ENCODE measurements at regions not wholly inside any gene's neighbourhood (a gene's known extent, or its start where the extent isn't known, plus 50 kb on each side); places are given as distances from the start of the nearest gene placed in this dataset.
A peak's percentile ranks its signal among the peaks of the same experiment; 100 is the strongest.

GRCh38 chrX:43317378-43317777 is 338.7 kb upstream of the MAOA start:
- Histone ChIP-seq H3K27ac (no peak overlapping the region), H3K27me3 (replicated peaks) (no peaks in the 10 kb centered on the region), H3K4me3 (ENCODE audit: low read depth, low read length) (no peak overlapping the region), H3K36me3 (replicated peaks) (no peaks in the 10 kb centered on the region)
- TF ChIP-seq, protein P1, sequence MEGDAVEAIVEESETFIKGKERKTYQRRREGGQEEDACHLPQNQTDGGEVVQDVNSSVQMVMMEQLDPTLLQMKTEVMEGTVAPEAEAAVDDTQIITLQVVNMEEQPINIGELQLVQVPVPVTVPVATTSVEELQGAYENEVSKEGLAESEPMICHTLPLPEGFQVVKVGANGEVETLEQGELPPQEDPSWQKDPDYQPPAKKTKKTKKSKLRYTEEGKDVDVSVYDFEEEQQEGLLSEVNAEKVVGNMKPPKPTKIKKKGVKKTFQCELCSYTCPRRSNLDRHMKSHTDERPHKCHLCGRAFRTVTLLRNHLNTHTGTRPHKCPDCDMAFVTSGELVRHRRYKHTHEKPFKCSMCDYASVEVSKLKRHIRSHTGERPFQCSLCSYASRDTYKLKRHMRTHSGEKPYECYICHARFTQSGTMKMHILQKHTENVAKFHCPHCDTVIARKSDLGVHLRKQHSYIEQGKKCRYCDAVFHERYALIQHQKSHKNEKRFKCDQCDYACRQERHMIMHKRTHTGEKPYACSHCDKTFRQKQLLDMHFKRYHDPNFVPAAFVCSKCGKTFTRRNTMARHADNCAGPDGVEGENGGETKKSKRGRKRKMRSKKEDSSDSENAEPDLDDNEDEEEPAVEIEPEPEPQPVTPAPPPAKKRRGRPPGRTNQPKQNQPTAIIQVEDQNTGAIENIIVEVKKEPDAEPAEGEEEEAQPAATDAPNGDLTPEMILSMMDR (IDR thresholded peaks at IDR 0.05; ENCODE audit: low read depth, low read length, missing control alignments), result no peak
- no peak for DNase-seq
- in situ Hi-C loops (cut with HindIII; ENCODE audit: low pct_ligation_motif_present, low sequenced_read_pairs), result no loop called here

- H3K27ac ChIP-seq, result no peak overlapping the region
- no peak overlapping the region for H3K4me3 ChIP-seq (ENCODE audit: low read depth, low read length)
- TF ChIP-seq, protein P1 (IDR thresholded peaks at IDR 0.05; ENCODE audit: low read depth, low read length, missing control alignments), result no peak
- no peak for DNase-seq
- no peaks in the 10 kb centered on the region for H3K27me3 ChIP-seq (replicated peaks)
- no peaks in the 10 kb centered on the region for H3K36me3 ChIP-seq (replicated peaks)
- in situ Hi-C loops (cut with HindIII; ENCODE audit: low pct_ligation_motif_present, low sequenced_read_pairs), result no loop called here
Observed at GRCh38 chrX:43328358-43328946, 327.6 kb upstream of the MAOA start.

GRCh38 chrX:43333543-43333942 is 322.6 kb upstream of the MAOA start:
- H3K27me3 ChIP-seq (replicated peaks), result no peaks in the 10 kb centered on the region

GRCh38 chrX:43345166-43345565 is 310.9 kb upstream of the MAOA start:
- no peak overlapping the region for H3K27ac ChIP-seq
- no peaks in the 10 kb centered on the region for H3K27me3 ChIP-seq (replicated peaks)
- in situ Hi-C loops (cut with HindIII; ENCODE audit: low pct_ligation_motif_present, low sequenced_read_pairs), result no loop called here
- no peaks in the 10 kb centered on the region for H3K36me3 ChIP-seq (replicated peaks)
- no peak overlapping the region for H3K4me3 ChIP-seq (ENCODE audit: low read depth, low read length)
- TF ChIP-seq, protein P1 (IDR thresholded peaks at IDR 0.05; ENCODE audit: low read depth, low read length, missing control alignments), result no peak
- no peak for DNase-seq

More at GRCh38 chrX:43333543-43333942, 322.6 kb upstream of the MAOA start:
- TF ChIP-seq, protein P1 (IDR thresholded peaks at IDR 0.05; ENCODE audit: low read depth, low read length, missing control alignments), result no peak
- Histone ChIP-seq H3K36me3 (replicated peaks) (no peaks in the 10 kb centered on the region), H3K4me3 (ENCODE audit: low read depth, low read length) (no peak overlapping the region), H3K27ac (no peak overlapping the region)
- in situ Hi-C loops (cut with HindIII; ENCODE audit: low pct_ligation_motif_present, low sequenced_read_pairs), result no loop called here
- no peak for DNase-seq

DNA sequence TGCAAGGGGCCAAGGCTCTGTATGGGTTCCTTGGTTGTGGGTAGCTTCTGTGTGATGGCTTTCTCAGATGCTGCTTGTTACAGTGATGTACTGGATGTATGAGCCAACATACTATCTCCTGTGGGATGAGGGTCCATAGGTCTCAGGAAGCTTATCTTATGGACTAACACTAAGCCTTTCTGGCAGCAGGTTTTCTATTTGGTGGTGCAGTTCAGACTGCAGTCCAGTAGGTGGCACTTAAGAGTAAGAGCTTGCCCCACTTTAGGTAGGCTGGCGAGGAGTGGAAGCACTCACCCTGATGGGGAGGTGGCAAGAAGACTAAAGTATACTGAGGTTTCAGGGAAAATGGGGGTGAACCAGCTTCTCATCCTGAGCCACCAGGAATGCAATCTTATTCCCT is 306.7 kb upstream of the MAOA start:
- Histone ChIP-seq H3K4me3 (ENCODE audit: low read depth, low read length) (no peak overlapping the region), H3K27ac (no peak overlapping the region), H3K36me3 (replicated peaks) (no peaks in the 10 kb centered on the region), H3K27me3 (replicated peaks) (no peaks in the 10 kb centered on the region)
- in situ Hi-C loops (cut with HindIII; ENCODE audit: low pct_ligation_motif_present, low sequenced_read_pairs), result no loop called here
- peak; percentile 11 for DNase-seq
- TF ChIP-seq, protein P1 (IDR thresholded peaks at IDR 0.05; ENCODE audit: low read depth, low read length, missing control alignments), result peak; percentile 57

- Histone ChIP-seq H3K36me3 (replicated peaks) (no peaks in the 10 kb centered on the region), H3K4me3 (ENCODE audit: low read depth, low read length) (no peak overlapping the region), H3K27me3 (replicated peaks) (no peaks in the 10 kb centered on the region), H3K27ac (no peak overlapping the region)
- DNase-seq, result no peak
- in situ Hi-C loops (cut with HindIII; ENCODE audit: low pct_ligation_motif_present, low sequenced_read_pairs), result no loop called here
- TF ChIP-seq, protein P1 (IDR thresholded peaks at IDR 0.05; ENCODE audit: low read depth, low read length, missing control alignments), result no peak
Observed at GRCh38 chrX:43350935-43351334, 305.2 kb upstream of the MAOA start.
